ENCODE measurements at regions not wholly inside any gene's neighbourhood (a gene's known extent, or its start where the extent isn't known, plus 50 kb on each side); places are given as distances from the start of the nearest gene placed in this dataset.

GRCh38 chr3:130627143-130627855 is 110.3 kb downstream of the COL6A6 start:
- H4K20me1 ChIP-seq (ENCODE audit: insufficient read depth, low read length), result no peaks in the 10 kb centered on the region
- H2AFZ ChIP-seq (ENCODE audit: low read depth, low read length), result no peak overlapping the region
- H3K4me1 ChIP-seq (ENCODE audit: insufficient read depth, low read length), result no peaks in the 10 kb centered on the region
- H3K36me3 ChIP-seq (ENCODE audit: insufficient read depth, low read length), result no peaks in the 10 kb centered on the region
- no peak overlapping the region for H3K9ac ChIP-seq (ENCODE audit: low read length)
- peaks cover 2% of the 10 kb centered on the region for H3K27me3 Mint-ChIP-seq (ENCODE audit: low read depth, unreplicated experiment)
- FAIRE-seq (no peak), DNase-seq (ENCODE audit: low read depth) (no peak)
- H3K79me2 ChIP-seq (ENCODE audit: insufficient read depth, low read length), result no peaks in the 10 kb centered on the region
- H3K27me3 ChIP-seq (ENCODE audit: insufficient read depth, low read length), result peaks cover 2% of the 10 kb centered on the region
- no peak overlapping the region for H3K27ac Mint-ChIP-seq (ENCODE audit: unreplicated experiment)
- no peaks in the 10 kb centered on the region for H3K9me3 ChIP-seq (ENCODE audit: insufficient read depth, low read depth, low read length)
- no peak overlapping the region for H3K27ac ChIP-seq (ENCODE audit: low read depth, low read length)
- H3K36me3 Mint-ChIP-seq (ENCODE audit: low read depth, unreplicated experiment), result no peaks in the 10 kb centered on the region
- H3K9me3 Mint-ChIP-seq (ENCODE audit: unreplicated experiment), result peaks cover 8% of the 10 kb centered on the region
- H3K4me3 Mint-ChIP-seq (ENCODE audit: unreplicated experiment), result no peak overlapping the region
- no peak overlapping the region for H3K4me2 ChIP-seq (ENCODE audit: low read length)
- H3K4me1 Mint-ChIP-seq (ENCODE audit: low read depth, unreplicated experiment), result no peaks in the 10 kb centered on the region
- H3K4me3 ChIP-seq (ENCODE audit: insufficient read depth, low read depth, low read length), result no peak overlapping the region
- TF ChIP-seq CTCF (IDR thresholded peaks at IDR 0.05; ENCODE audit: insufficient read depth, low read depth, low read length) (no peak), EZH2 (IDR thresholded peaks at IDR 0.05; ENCODE audit: insufficient read depth, low read length) (no peak)

- Mint-ChIP-seq H3K27ac (ENCODE audit: unreplicated experiment) (no peak overlapping the region), H3K4me1 (ENCODE audit: low read depth, unreplicated experiment) (no peaks in the 10 kb centered on the region), H3K27me3 (ENCODE audit: low read depth, unreplicated experiment) (peaks cover 2% of the 10 kb centered on the region), H3K36me3 (ENCODE audit: low read depth, unreplicated experiment) (no peaks in the 10 kb centered on the region), H3K9me3 (ENCODE audit: unreplicated experiment) (peaks cover 6% of the 10 kb centered on the region), H3K4me3 (ENCODE audit: unreplicated experiment) (no peak overlapping the region)
- H3K9me3 ChIP-seq (ENCODE audit: insufficient read depth, low read depth, low read length), result no peaks in the 10 kb centered on the region
- no peak overlapping the region for H3K4me2 ChIP-seq (ENCODE audit: low read length)
- H3K27ac ChIP-seq (ENCODE audit: low read depth, low read length), result no peak overlapping the region
- no peak overlapping the region for H3K9ac ChIP-seq (ENCODE audit: low read length)
- no peaks in the 10 kb centered on the region for H3K79me2 ChIP-seq (ENCODE audit: insufficient read depth, low read length)
- DNase-seq (ENCODE audit: low read depth) (no peak), FAIRE-seq (no peak)
- no peak overlapping the region for H2AFZ ChIP-seq (ENCODE audit: low read depth, low read length)
- no peaks in the 10 kb centered on the region for H3K4me1 ChIP-seq (ENCODE audit: insufficient read depth, low read length)
- no peak overlapping the region for H3K4me3 ChIP-seq (ENCODE audit: insufficient read depth, low read depth, low read length)
- no peaks in the 10 kb centered on the region for H4K20me1 ChIP-seq (ENCODE audit: insufficient read depth, low read length)
- peaks cover 2% of the 10 kb centered on the region for H3K27me3 ChIP-seq (ENCODE audit: insufficient read depth, low read length)
- no peaks in the 10 kb centered on the region for H3K36me3 ChIP-seq (ENCODE audit: insufficient read depth, low read length)
- no peak for TF ChIP-seq EZH2 (IDR thresholded peaks at IDR 0.05; ENCODE audit: insufficient read depth, low read length)
- no peak for TF ChIP-seq CTCF (IDR thresholded peaks at IDR 0.05; ENCODE audit: insufficient read depth, low read depth, low read length)
Measured at GRCh38 chr3:130627882-130628281, 110.9 kb downstream of the COL6A6 start.

Data from astrocyte (in vitro differentiated cells and primary cell).